Muscle of leg (tissue), 3 donors: ENCODE measurements at regions not wholly inside any gene's neighbourhood (a gene's known extent, or its start where the extent isn't known, plus 50 kb on each side); places are given as distances from the start of the nearest gene placed in this dataset.

Experiments
- DNase-seq: peaks from one replicate; pipeline ENCODE4 v3.0.0; 2013
- H3K27ac ChIP-seq: one replicate; pipeline ENCODE4 v1.5.1; 2013; ENCODE audit warnings: mild to moderate bottlenecking, low read length, control low read depth
- H3K27me3 ChIP-seq: one replicate; pipeline ENCODE4 v1.6.1; 2013; ENCODE audit warnings: low read length; ENCODE audit not compliant: control insufficient read depth, insufficient read depth
- H3K36me3 ChIP-seq: one replicate; pipeline ENCODE4 v1.6.1; 2013; ENCODE audit warnings: low read length; ENCODE audit not compliant: control insufficient read depth, insufficient read depth
- H3K4me1 ChIP-seq: one replicate; pipeline ENCODE4 v1.6.1; 2013; ENCODE audit warnings: low read length; ENCODE audit not compliant: control insufficient read depth, insufficient read depth
- H3K4me3 ChIP-seq: one replicate; pipeline ENCODE4 v1.5.1; 2013; ENCODE audit warnings: low read length, control low read depth
- H3K9me3 ChIP-seq: replicated peaks from 2 replicates; pipeline ENCODE4 v1.6.1; 2013; ENCODE audit warnings: low read depth, low read length; ENCODE audit not compliant: control insufficient read depth
- WGBS: methylation state at CpG from one replicate; pipeline ENCODE4 v1.1.5; 2013; ENCODE audit warnings: missing lambda C conversion rate; ENCODE audit not compliant: insufficient coverage; 5-methylcytosine and 5-hydroxymethylcytosine counted together

- no peaks in the 10 kb centered on the region for H3K4me1 ChIP-seq
- H3K9me3 ChIP-seq, result peaks cover 3% of the 10 kb centered on the region
- H3K4me3 ChIP-seq, result no peak overlapping the region
- 83% methylated on average over 3 of the region's 4 CpGs for WGBS
- H3K27me3 ChIP-seq, result no peaks in the 10 kb centered on the region
- no peaks in the 10 kb centered on the region for H3K36me3 ChIP-seq
- no peak overlapping the region for H3K27ac ChIP-seq
- no peak for DNase-seq
These were observed 199.5 kb upstream of the TPRG1 start for GRCh38 chr3:188972310-188972709.

GRCh38 chr3:188974856-188975599, 196.7 kb upstream of the TPRG1 start:
- H3K4me1 ChIP-seq, result peaks cover 8% of the 10 kb centered on the region
- H3K36me3 ChIP-seq, result no peaks in the 10 kb centered on the region
- no CpG with 5 or more reads among the region's 10 CpGs for WGBS
- peak; percentile 75 for DNase-seq
- peak overlapping the region; percentile 37 for H3K27ac ChIP-seq
- H3K27me3 ChIP-seq, result no peaks in the 10 kb centered on the region
- H3K9me3 ChIP-seq, result peaks cover 3% of the 10 kb centered on the region
- H3K4me3 ChIP-seq, result no peak overlapping the region

GRCh38 chr3:188975600-188976314, 196.0 kb upstream of the TPRG1 start:
- no peaks in the 10 kb centered on the region for H3K36me3 ChIP-seq
- no peak overlapping the region for H3K4me3 ChIP-seq
- WGBS, result 50% methylated on average over 2 of the region's 12 CpGs
- H3K27ac ChIP-seq, result no peak overlapping the region
- peaks cover 8% of the 10 kb centered on the region for H3K4me1 ChIP-seq
- DNase-seq, result no peak
- peaks cover 3% of the 10 kb centered on the region for H3K9me3 ChIP-seq
- no peaks in the 10 kb centered on the region for H3K27me3 ChIP-seq

- Histone ChIP-seq H3K27ac (no peak overlapping the region), H3K9me3 (peaks cover 3% of the 10 kb centered on the region), H3K27me3 (no peaks in the 10 kb centered on the region), H3K4me1 (peaks cover 8% of the 10 kb centered on the region), H3K4me3 (no peak overlapping the region), H3K36me3 (no peaks in the 10 kb centered on the region)
- no peak for DNase-seq
- 96% methylated on average over 3 of the region's 4 CpGs for WGBS
These were observed 195.4 kb upstream of the TPRG1 start for GRCh38 chr3:188976407-188976806.

- Histone ChIP-seq H3K36me3 (no peaks in the 10 kb centered on the region), H3K4me1 (peaks cover 8% of the 10 kb centered on the region), H3K27ac (peak overlapping the region; percentile 71), H3K27me3 (no peaks in the 10 kb centered on the region), H3K9me3 (no peaks in the 10 kb centered on the region), H3K4me3 (no peak overlapping the region)
- 50% methylated on average over 1 of the region's 7 CpGs for WGBS
- DNase-seq, result peak; percentile 98
These were observed 193.2 kb upstream of the TPRG1 start for GRCh38 chr3:188978421-188979171.

- H3K9me3 ChIP-seq, result no peaks in the 10 kb centered on the region
- H3K27ac ChIP-seq, result peak overlapping the region; percentile 71
- DNase-seq, result no peak
- WGBS, result no CpG with 5 or more reads among the region's 7 CpGs
- no peaks in the 10 kb centered on the region for H3K36me3 ChIP-seq
- H3K4me3 ChIP-seq, result no peak overlapping the region
- H3K4me1 ChIP-seq, result peaks cover 8% of the 10 kb centered on the region
- no peaks in the 10 kb centered on the region for H3K27me3 ChIP-seq
These were observed 192.5 kb upstream of the TPRG1 start for GRCh38 chr3:188979248-188979647.

- 18% methylated on average over 2 of the region's 6 CpGs for WGBS
- Histone ChIP-seq H3K27ac (peak overlapping the region; percentile 71), H3K4me1 (peaks cover 8% of the 10 kb centered on the region), H3K27me3 (no peaks in the 10 kb centered on the region), H3K4me3 (no peak overlapping the region), H3K9me3 (no peaks in the 10 kb centered on the region), H3K36me3 (no peaks in the 10 kb centered on the region)
- peak; percentile 57 for DNase-seq
These were observed 192.0 kb upstream of the TPRG1 start for GRCh38 chr3:188979669-188980310.

- no CpG with 5 or more reads among the region's 4 CpGs for WGBS
- no peaks in the 10 kb centered on the region for H3K27me3 ChIP-seq
- no peak overlapping the region for H3K27ac ChIP-seq
- H3K4me1 ChIP-seq, result no peaks in the 10 kb centered on the region
- no peaks in the 10 kb centered on the region for H3K36me3 ChIP-seq
- no peak for DNase-seq
- H3K9me3 ChIP-seq, result no peaks in the 10 kb centered on the region
- no peak overlapping the region for H3K4me3 ChIP-seq
These were observed 178.6 kb upstream of the TPRG1 start for GRCh38 chr3:188993181-188993580.

- Histone ChIP-seq H3K4me3 (no peak overlapping the region), H3K4me1 (no peaks in the 10 kb centered on the region), H3K9me3 (no peaks in the 10 kb centered on the region), H3K27ac (no peak overlapping the region), H3K36me3 (no peaks in the 10 kb centered on the region), H3K27me3 (no peaks in the 10 kb centered on the region)
- no peak for DNase-seq
These were observed 170.2 kb upstream of the TPRG1 start for GRCh38 chr3:189001559-189001958.

- Histone ChIP-seq H3K36me3 (no peaks in the 10 kb centered on the region), H3K27me3 (no peaks in the 10 kb centered on the region), H3K27ac (no peak overlapping the region), H3K4me3 (no peak overlapping the region), H3K4me1 (no peaks in the 10 kb centered on the region), H3K9me3 (no peaks in the 10 kb centered on the region)
- DNase-seq, result no peak
- no CpG with 5 or more reads among the region's 1 CpG for WGBS
These were observed 168.4 kb upstream of the TPRG1 start for GRCh38 chr3:189003410-189003809.
